T1000 (cell line): ENCODE measurements at regions not wholly inside any gene's neighbourhood (a gene's known extent, or its start where the extent isn't known, plus 50 kb on each side); places are given as distances from the start of the nearest gene placed in this dataset.
"Not testable (repeated sequence)": the region's sequence is repeated elsewhere in the genome, so short reads cannot be mapped to it uniquely, and the experiment has no call there.

Experiments used
- DNase-seq: peaks from one replicate; lab custom pipeline; 2025; ENCODE audit warnings: mixed read lengths; lab: John Stamatoyannopoulos, UW

DNA sequence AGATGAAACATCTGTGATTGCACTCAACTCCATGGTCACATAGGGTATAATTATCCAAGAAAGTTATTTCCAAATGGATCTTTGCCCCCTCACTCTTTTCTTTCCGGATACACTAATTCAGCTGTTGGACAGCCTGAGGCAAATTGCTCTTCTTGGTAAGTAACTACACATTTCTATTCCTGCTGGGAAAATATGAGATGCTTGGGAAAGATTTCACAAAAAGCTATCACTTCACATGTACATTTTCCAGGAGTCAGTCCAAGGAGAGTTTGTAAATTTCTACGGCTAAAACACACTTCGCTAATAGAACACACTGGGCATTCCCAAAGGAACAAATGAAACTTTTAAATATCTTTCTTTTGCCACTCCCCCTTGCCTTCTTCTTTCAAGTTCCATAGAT is 123.0 kb upstream of the GRIA1 start:
- no peak for DNase-seq

DNA sequence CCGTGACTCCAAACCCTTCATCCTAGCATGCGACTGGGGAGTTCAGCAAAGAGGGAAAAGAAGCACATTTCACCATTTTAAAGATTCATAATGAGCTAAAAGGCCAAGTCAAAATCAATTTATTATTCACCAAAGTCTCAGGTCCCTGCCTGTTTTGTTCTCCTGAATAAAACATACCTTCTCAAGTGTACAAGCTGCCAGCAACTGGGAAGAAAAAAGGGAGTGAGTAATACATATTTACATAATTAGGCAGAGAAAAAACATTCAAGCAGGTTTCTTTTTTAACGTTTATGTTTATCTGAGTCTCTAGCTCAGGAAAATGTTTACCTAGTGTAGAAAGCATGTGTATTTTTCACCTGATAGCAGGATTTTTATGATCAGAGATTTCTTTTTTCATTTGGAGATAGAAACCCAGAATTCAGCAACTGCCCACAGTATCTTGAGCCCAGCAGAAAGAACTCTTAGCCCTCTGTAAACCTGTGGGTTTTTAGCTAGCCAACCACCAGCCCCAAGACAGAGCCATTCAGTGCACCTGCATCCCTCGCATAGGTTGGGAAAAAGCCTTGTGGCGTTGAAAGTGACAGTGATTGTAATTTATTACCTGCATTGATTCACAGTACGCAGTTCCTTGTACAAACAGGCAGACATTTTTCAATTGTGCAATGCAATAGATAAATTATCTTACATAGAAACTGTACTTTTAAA is 117.9 kb upstream of the GRIA1 start:
- no peak for DNase-seq

- no peak for DNase-seq
Measured at GRCh38 chr5:153373130-153373498, 117.4 kb upstream of the GRIA1 start.

GRCh38 chr5:153381630-153382029 is 108.8 kb upstream of the GRIA1 start:
- not testable (repeated sequence) for DNase-seq

DNA sequence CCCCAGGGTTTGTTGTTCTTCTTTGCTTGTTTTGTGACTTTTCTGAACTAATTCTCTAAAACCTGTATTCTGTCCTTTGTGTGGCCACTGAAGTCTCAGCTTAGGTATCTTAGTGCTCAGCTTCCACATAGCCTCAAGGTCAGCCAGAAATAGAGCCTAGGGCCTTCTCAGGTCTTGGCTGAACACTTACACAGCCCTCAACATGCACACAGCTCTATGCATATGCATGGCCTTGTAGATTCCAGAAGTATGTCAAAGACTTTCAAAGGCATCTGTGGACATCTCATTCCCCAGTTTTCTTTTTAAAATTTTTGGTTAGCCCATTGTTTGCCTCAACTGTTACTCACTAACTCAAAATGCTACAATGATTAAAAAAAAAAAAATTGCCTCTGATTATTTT is 99.9 kb upstream of the GRIA1 start:
- no peak for DNase-seq

- no peak for DNase-seq
Measured at GRCh38 chr5:153399595-153399994, 90.9 kb upstream of the GRIA1 start.

DNA sequence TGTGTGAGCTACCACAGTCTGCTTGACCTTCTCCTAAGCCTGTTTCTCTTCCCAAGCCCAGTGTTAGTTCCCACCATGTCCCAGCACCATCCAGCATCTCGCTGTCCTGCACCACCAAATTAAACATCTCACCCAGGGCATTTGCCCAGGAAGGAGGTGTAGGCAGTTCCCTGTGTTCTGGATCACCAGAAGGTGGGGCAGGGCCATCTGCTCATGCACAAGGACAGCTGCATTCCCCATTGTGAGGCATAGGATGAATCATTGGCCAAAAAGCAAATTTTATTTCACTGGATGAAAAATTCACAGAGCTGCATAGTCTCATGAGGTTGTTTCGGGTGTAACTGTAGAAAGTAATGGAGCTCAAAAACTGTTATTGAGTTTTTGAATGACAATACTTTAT is 89.5 kb upstream of the GRIA1 start:
- no peak for DNase-seq

DNA sequence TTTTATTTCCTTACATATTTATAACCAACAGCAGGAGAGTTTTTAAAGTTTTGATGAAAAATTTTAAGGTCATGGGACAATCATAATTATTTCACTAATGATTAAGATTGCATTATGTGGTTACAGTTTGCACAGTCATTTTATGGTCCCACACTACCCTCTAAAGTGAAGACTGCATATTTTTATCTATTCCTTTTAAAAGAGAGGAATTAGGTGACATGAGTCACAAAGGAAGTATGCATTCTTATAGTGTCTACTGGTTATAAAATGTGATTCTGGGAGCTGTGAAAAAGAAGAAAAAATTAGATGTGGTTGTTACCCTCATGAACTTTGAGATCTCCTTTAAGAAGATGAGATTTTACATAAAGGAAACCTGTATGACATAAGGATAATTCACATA is 87.9 kb upstream of the GRIA1 start:
- DNase-seq, result no peak

DNA sequence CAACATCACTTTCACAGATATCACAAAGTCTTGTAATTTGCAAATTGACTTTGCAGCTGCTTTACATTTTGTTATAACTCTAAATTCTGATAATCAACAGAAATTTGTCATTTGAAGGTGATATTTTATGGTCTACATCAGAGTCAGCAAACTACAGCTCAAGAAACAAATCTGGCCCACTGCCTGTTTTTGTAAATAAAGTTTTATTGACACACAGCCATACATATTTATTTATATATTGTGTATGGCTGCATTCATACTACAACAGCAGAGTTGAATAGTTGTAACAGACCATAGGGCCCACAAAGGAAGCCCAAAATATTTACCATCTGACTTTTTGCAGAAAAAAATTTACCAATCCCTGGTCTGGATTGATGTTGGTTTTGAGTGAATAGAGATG is 87.0 kb upstream of the GRIA1 start:
- DNase-seq, result no peak

DNA sequence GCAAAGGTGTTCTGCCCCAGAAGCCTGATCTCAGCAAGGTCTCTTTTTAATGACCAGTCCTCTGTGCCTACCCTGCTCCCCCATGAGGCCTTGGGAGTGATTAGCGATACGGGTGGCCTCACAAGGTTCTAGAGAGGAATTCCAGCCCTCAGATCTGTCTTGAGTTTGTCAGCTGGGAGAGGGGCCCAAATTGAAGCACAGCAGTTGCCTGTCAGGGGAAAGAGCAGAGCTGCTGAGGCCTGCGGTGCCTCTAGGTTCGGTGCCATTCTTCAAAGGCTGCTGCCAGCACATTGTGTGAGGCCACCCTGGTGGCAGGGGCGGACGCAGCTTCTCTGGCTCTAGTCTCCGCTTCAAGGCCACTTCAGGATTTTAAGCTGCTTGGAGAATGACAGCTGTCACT is 85.7 kb upstream of the GRIA1 start:
- no peak for DNase-seq

DNA sequence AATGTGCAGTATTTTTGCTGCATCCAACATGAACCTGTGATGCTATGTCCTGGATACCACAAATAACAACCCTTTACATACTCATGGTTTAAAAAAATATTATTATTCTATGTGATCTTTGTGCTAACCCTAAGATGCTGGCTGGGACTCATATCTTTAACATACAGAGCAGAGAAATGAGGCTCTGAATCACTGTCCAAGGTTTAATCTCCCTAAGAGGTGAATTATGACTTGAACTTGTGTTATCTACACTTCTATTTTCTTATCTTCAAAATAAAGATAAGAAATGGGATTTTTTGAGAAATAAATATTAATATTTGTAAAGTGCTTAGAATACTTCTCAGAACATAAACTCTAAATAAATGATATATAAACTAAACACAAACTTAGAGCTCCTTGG is 68.8 kb upstream of the GRIA1 start:
- DNase-seq, result no peak

DNA sequence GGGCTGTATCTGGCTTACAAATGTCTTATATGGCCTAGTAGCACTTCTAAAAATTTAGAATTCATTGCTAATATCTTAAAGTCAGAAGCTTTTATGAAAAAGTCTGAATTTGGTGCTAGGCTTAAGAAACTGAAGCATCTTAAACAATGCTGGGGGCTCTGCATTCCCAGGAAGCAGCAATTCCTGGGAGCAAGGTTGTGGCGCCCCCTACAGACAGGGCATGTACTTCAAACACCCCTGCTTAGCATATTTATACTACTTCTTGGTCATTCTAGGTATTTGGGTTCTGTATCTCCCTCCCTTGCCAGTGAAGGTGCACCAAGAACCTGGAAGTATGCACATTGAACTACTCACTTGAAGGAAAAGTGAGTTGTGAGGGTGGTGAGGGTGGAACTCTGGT is 64.6 kb upstream of the GRIA1 start:
- DNase-seq, result no peak

GRCh38 chr5:153429761-153430380 is 60.6 kb upstream of the GRIA1 start:
- no peak for DNase-seq

- DNase-seq, result no peak
Measured at GRCh38 chr5:153432583-153432982, 57.9 kb upstream of the GRIA1 start.

DNA sequence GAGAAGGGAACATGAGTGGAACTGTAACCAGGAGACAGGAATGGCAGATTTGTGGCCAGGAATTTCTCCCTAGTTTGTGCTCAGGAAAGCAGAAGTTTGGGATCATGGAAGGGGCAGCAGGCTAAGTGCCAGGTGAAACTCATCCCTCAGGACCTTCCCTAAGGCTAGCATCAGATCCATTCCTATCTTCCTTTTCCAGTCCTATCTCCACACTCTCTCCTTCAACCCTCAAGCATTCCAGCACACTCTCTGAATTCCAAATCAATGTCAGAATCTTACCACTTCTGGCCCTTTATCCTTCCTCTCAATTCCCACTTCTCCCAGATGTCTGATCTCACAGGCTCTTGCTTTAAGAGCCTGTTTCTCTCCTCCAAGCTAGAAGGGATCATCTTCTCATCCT is 53.2 kb upstream of the GRIA1 start:
- DNase-seq, result no peak

DNA sequence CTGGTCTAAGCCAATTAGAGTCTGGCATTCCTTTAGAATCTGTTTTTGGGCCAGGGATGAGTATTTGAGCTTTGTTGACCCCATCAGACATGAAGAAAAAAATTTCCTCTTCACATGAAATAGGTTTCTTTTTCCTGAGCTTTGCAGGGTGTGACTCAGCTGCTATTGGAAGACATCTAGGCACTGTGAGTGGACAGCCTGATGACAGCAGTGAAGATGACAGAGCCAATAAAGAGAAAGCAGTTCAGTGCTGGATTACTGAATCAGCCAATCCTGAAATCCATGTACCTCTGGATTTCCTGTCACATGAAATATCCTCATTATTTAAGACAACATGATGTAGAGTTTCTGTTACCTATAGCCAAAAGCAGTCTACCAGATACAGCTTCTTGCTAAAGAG is 51.3 kb upstream of the GRIA1 start:
- DNase-seq, result no peak
